Calu3 (cell line): ENCODE measurements at regions not wholly inside any gene's neighbourhood (a gene's known extent, or its start where the extent isn't known, plus 50 kb on each side); places are given as distances from the start of the nearest gene placed in this dataset.

Experiments
- BruUV-seq: library from RNA; stranded (reverse); fragments of 400-500 nt; replicated peaks from 2 replicates; lab custom pipeline; 2021; lab: Mats Ljungman, UMichigan
- CTCF ChIA-PET: fragments of 300-600 bp; sonication (Branson Sonifier 250); formaldehyde crosslinking; loops from one replicate; lab custom pipeline; 2022; ENCODE audit warnings: antibody characterized with exemption; lab: Charles Lee
- DNase-seq: peaks from one replicate; pipeline ENCODE4 v3.0.0; 2022
- H3K27ac Mint-ChIP-seq: one replicate; pipeline ENCODE4 v1.8.0; 2022; ENCODE audit warnings: mixed read lengths; ENCODE audit not compliant: unreplicated experiment
- H3K27me3 Mint-ChIP-seq: one replicate; pipeline ENCODE4 v1.8.0; 2022; ENCODE audit warnings: mixed read lengths; ENCODE audit not compliant: unreplicated experiment
- H3K36me3 Mint-ChIP-seq: one replicate; pipeline ENCODE4 v1.8.0; 2022; ENCODE audit warnings: mild to moderate bottlenecking, moderate library complexity, mixed read lengths; ENCODE audit not compliant: insufficient read depth, unreplicated experiment
- H3K4me1 Mint-ChIP-seq: one replicate; pipeline ENCODE4 v1.8.0; 2022; ENCODE audit warnings: mild to moderate bottlenecking, low read depth, mixed read lengths; ENCODE audit not compliant: unreplicated experiment
- H3K4me3 Mint-ChIP-seq: one replicate; pipeline ENCODE4 v1.8.0; 2022; ENCODE audit warnings: mild to moderate bottlenecking, low read depth, moderate library complexity, mixed read lengths; ENCODE audit not compliant: unreplicated experiment
- H3K9me3 Mint-ChIP-seq: one replicate; pipeline ENCODE4 v1.8.0; 2022; ENCODE audit warnings: low read depth, mixed read lengths; ENCODE audit not compliant: unreplicated experiment
- CTCF ChIP-seq: fragments of 200-600 bp; IDR thresholded peaks from one replicate; pipeline ENCODE4 v1.8.0; 2022; ENCODE audit warnings: antibody characterized with exemption; ENCODE audit not compliant: unreplicated experiment
- intact Hi-C: fragments of 100-400 bp; cut with micrococcal nuclease; formaldehyde crosslinking; loops from one replicate; pipeline ENCODE4 v1.10.0; 2022; ENCODE audit not compliant: unreplicated experiment

GRCh38 chr3:150291515-150291914 lies 116.6 kb upstream of the TSC22D2 start:
- BruUV-seq, result no TSS peak
- H3K27me3 Mint-ChIP-seq, result no peaks in the 10 kb centered on the region

GRCh38 chr3:150286390-150287147 lies 121.5 kb upstream of the TSC22D2 start:
- H3K4me1 Mint-ChIP-seq, result peaks cover 7% of the 10 kb centered on the region
- no peaks in the 10 kb centered on the region for H3K9me3 Mint-ChIP-seq
- H3K36me3 Mint-ChIP-seq, result no peaks in the 10 kb centered on the region
- intact Hi-C loops, result loop anchor here (1.0 kb wide), 4 partner anchors 47 to 209 kb away; no protein-coding TSS in a partner anchor
- peak; percentile 45 for DNase-seq
- BruUV-seq, result no TSS peak
- no peaks in the 10 kb centered on the region for H3K27me3 Mint-ChIP-seq
- CTCF ChIA-PET, result interaction anchor here (0.5 to 2.6 kb wide), 9 partner anchors 9 to 208 kb away, joined by 3 to 15 read pairs (median 5); no protein-coding TSS in a partner anchor
- peak; percentile 69 for TF ChIP-seq CTCF
- no peak overlapping the region for H3K4me3 Mint-ChIP-seq
- H3K27ac Mint-ChIP-seq, result no peak overlapping the region

More at GRCh38 chr3:150291515-150291914, 116.6 kb upstream of the TSC22D2 start:
- Mint-ChIP-seq H3K4me1 (peaks cover 19% of the 10 kb centered on the region), H3K27ac (no peak overlapping the region), H3K36me3 (no peaks in the 10 kb centered on the region), H3K9me3 (no peaks in the 10 kb centered on the region), H3K4me3 (no peak overlapping the region)
- TF ChIP-seq CTCF, result no peak
- no peak for DNase-seq
- intact Hi-C loops, result no loop called here
- CTCF ChIA-PET, result no interaction called here

GRCh38 chr3:150285601-150286000 lies 122.5 kb upstream of the TSC22D2 start:
- DNase-seq, result no peak
- intact Hi-C loops, result no loop called here
- Mint-ChIP-seq H3K27me3 (no peaks in the 10 kb centered on the region), H3K36me3 (no peaks in the 10 kb centered on the region), H3K9me3 (no peaks in the 10 kb centered on the region), H3K4me3 (no peak overlapping the region), H3K27ac (no peak overlapping the region), H3K4me1 (peaks cover 7% of the 10 kb centered on the region)
- CTCF ChIA-PET, result interaction anchor here (0.8 to 2.6 kb wide), 5 partner anchors 30 to 209 kb away, joined by 3 to 15 read pairs (median 10); no protein-coding TSS in a partner anchor
- BruUV-seq, result no TSS peak
- no peak for TF ChIP-seq CTCF

GRCh38 chr3:150278843-150279381 lies 129.2 kb upstream of the TSC22D2 start:
- Mint-ChIP-seq H3K27ac (no peak overlapping the region), H3K4me1 (no peaks in the 10 kb centered on the region), H3K27me3 (no peaks in the 10 kb centered on the region), H3K36me3 (no peaks in the 10 kb centered on the region), H3K4me3 (no peak overlapping the region), H3K9me3 (no peaks in the 10 kb centered on the region)
- DNase-seq, result no peak
- intact Hi-C loops, result no loop called here
- TF ChIP-seq CTCF, result no peak
- BruUV-seq, result no TSS peak
- CTCF ChIA-PET, result interaction anchor here (0.7 to 0.9 kb wide), 2 partner anchors 34 to 48 kb away, joined by 3 to 5 read pairs; no protein-coding TSS in a partner anchor
